ENCODE measurements at regions not wholly inside any gene's neighbourhood (a gene's known extent, or its start where the extent isn't known, plus 50 kb on each side); places are given as distances from the start of the nearest gene placed in this dataset.

- no peaks in the 10 kb centered on the region for H3K27me3 ChIP-seq
- TF ChIP-seq POLR2A (IDR thresholded peaks at IDR 0.05) (no peak), CTCF (IDR thresholded peaks at IDR 0.05) (no peak)
- intact Hi-C loops (cut with DNase I; ENCODE audit: low total_unique reads): no loop called here
- no peaks in the 10 kb centered on the region for H3K36me3 ChIP-seq (ENCODE audit: low read depth, missing control alignments)
- no peak overlapping the region for H3K27ac ChIP-seq
- 81 to 85% methylated on average over 3 of the region's 3 CpGs for WGBS, 2 donors
- H3K9me3 ChIP-seq: no peaks in the 10 kb centered on the region
- no peak for DNase-seq
- no peak overlapping the region for H3K4me3 ChIP-seq
- no peaks in the 10 kb centered on the region for H3K4me1 ChIP-seq
Measured at GRCh38 chr13:76094645-76095044, 458.5 kb downstream of the LMO7 start.

- no peak for DNase-seq
- intact Hi-C loops (cut with DNase I; ENCODE audit: low total_unique reads): no loop called here
- Histone ChIP-seq H3K4me3 (no peak overlapping the region), H3K36me3 (ENCODE audit: low read depth, missing control alignments) (no peaks in the 10 kb centered on the region), H3K4me1 (no peaks in the 10 kb centered on the region), H3K27ac (no peak overlapping the region), H3K27me3 (no peaks in the 10 kb centered on the region), H3K9me3 (no peaks in the 10 kb centered on the region)
- TF ChIP-seq CTCF (IDR thresholded peaks at IDR 0.05): no peak
- no peak for TF ChIP-seq POLR2A (IDR thresholded peaks at IDR 0.05)
- 63 to 68% methylated on average over 4 of the region's 4 CpGs for WGBS, 2 donors
Measured at GRCh38 chr13:76091076-76091475, 454.9 kb downstream of the LMO7 start.

DNA sequence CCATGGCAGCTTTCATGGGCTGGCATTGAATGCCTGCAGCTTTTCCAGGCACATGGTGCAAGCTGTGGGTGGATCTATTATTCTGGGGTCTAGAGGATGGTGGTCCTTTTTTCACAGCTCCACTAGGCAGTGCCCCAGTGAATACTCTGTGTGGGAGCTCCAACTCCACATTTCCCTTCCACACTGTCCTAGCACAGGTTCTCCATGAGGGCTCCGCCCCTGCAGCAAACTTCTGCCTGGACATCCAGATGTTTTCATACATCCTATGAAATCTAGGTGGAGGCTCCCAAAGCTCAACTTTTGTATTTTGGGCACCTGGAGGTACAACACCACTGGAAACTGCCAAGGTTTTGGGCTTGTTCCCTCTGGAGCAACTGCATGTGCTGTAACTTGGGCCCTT is 450.6 kb downstream of the LMO7 start:
- DNase-seq: no peak
- no peaks in the 10 kb centered on the region for H3K27me3 ChIP-seq
- no peaks in the 10 kb centered on the region for H3K36me3 ChIP-seq (ENCODE audit: low read depth, missing control alignments)
- no peak overlapping the region for H3K4me3 ChIP-seq
- WGBS, 2 donors: 100% methylated on average over 1 of the region's 1 CpG
- intact Hi-C loops (cut with DNase I; ENCODE audit: low total_unique reads): no loop called here
- H3K4me1 ChIP-seq: no peaks in the 10 kb centered on the region
- no peaks in the 10 kb centered on the region for H3K9me3 ChIP-seq
- no peak overlapping the region for H3K27ac ChIP-seq
- TF ChIP-seq CTCF (IDR thresholded peaks at IDR 0.05): no peak
- no peak for TF ChIP-seq POLR2A (IDR thresholded peaks at IDR 0.05)

- Histone ChIP-seq H3K4me3 (no peak overlapping the region), H3K4me1 (no peaks in the 10 kb centered on the region), H3K9me3 (no peaks in the 10 kb centered on the region), H3K36me3 (ENCODE audit: low read depth, missing control alignments) (no peaks in the 10 kb centered on the region), H3K27me3 (no peaks in the 10 kb centered on the region), H3K27ac (no peak overlapping the region)
- DNase-seq: no peak
- 80 to 91% methylated on average over 3 of the region's 3 CpGs for WGBS, 2 donors
- TF ChIP-seq CTCF (IDR thresholded peaks at IDR 0.05) (no peak), POLR2A (IDR thresholded peaks at IDR 0.05) (no peak)
- intact Hi-C loops (cut with DNase I; ENCODE audit: low total_unique reads): no loop called here
Measured at GRCh38 chr13:76067850-76068249, 431.7 kb downstream of the LMO7 start.

GRCh38 chr13:76053181-76053580 is 417.1 kb downstream of the LMO7 start:
- TF ChIP-seq POLR2A (IDR thresholded peaks at IDR 0.05): no peak
- WGBS, 2 donors: 87 to 89% methylated on average over 1 of the region's 1 CpG
- intact Hi-C loops (cut with DNase I; ENCODE audit: low total_unique reads): no loop called here

More at GRCh38 chr13:76053181-76053580, 417.1 kb downstream of the LMO7 start:
- Histone ChIP-seq H3K4me1 (no peaks in the 10 kb centered on the region), H3K36me3 (ENCODE audit: low read depth, missing control alignments) (no peaks in the 10 kb centered on the region), H3K27ac (no peak overlapping the region), H3K9me3 (no peaks in the 10 kb centered on the region), H3K27me3 (no peaks in the 10 kb centered on the region), H3K4me3 (no peak overlapping the region)
- DNase-seq: no peak

Data from testis (tissue), 2 donors.